HG03354 (cell line): ENCODE measurements at regions not wholly inside any gene's neighbourhood (a gene's known extent, or its start where the extent isn't known, plus 50 kb on each side); places are given as distances from the start of the nearest gene placed in this dataset.

ENCODE experiments used
- ATAC-seq: cut with Tn5 transposase; IDR thresholded peaks from one replicate; pipeline ENCODE4 v1.9.1; 2021; ENCODE audit warnings: mild to moderate bottlenecking; ENCODE audit not compliant: unreplicated experiment, poor library complexity, severe bottlenecking

GRCh38 chr7:94054130-94054529, 50.0 kb upstream of the BET1 start:
- no peak for ATAC-seq

- ATAC-seq: no peak
Observed at GRCh38 chr7:94055963-94056362, 51.8 kb upstream of the BET1 start.

GRCh38 chr7:94056796-94057207, 52.6 kb upstream of the BET1 start:
- ATAC-seq: no peak

GRCh38 chr7:94057955-94058354, 53.8 kb upstream of the BET1 start:
- no peak for ATAC-seq

- ATAC-seq: peak; percentile 63
Observed at GRCh38 chr7:94059746-94060145, 55.6 kb upstream of the BET1 start.

- no peak for ATAC-seq
Observed at GRCh38 chr7:94060752-94061151, 56.6 kb upstream of the BET1 start.

- ATAC-seq: no peak
Observed at GRCh38 chr7:94061326-94061725, 57.2 kb upstream of the BET1 start.

GRCh38 chr7:94062372-94062771, 58.2 kb upstream of the BET1 start:
- no peak for ATAC-seq

- ATAC-seq: no peak
Observed at GRCh38 chr7:94064541-94065191, 60.5 kb upstream of the BET1 start.

- ATAC-seq: no peak
Observed at GRCh38 chr7:94067047-94067446, 62.9 kb upstream of the BET1 start.

GRCh38 chr7:94067506-94067905, 63.4 kb upstream of the BET1 start:
- ATAC-seq: no peak

- peak; percentile 86 for ATAC-seq
Observed at GRCh38 chr7:94069162-94069739, 65.1 kb upstream of the BET1 start.

GRCh38 chr7:94080551-94080950, 76.4 kb upstream of the BET1 start:
- ATAC-seq: no peak

- no peak for ATAC-seq
Observed at GRCh38 chr7:94082126-94082525, 78.0 kb upstream of the BET1 start.

GRCh38 chr7:94087664-94088352, 83.7 kb upstream of the BET1 start:
- ATAC-seq: peak; percentile 99

- ATAC-seq: no peak
Observed at GRCh38 chr7:94088560-94088959, 84.4 kb upstream of the BET1 start.

- no peak for ATAC-seq
Observed at GRCh38 chr7:94089806-94090205, 85.7 kb upstream of the BET1 start.

- no peak for ATAC-seq
Observed at GRCh38 chr7:94092980-94093379, 88.8 kb upstream of the BET1 start.

GRCh38 chr7:94094298-94094697, 90.1 kb upstream of the BET1 start:
- no peak for ATAC-seq

- no peak for ATAC-seq
Observed at GRCh38 chr7:94095316-94096009, 91.3 kb upstream of the BET1 start.

- ATAC-seq: no peak
Observed at GRCh38 chr7:94099679-94100078, 95.5 kb upstream of the BET1 start.
